SK-N-MC (cell line): ENCODE measurements at regions not wholly inside any gene's neighbourhood (a gene's known extent, or its start where the extent isn't known, plus 50 kb on each side); places are given as distances from the start of the nearest gene placed in this dataset.

Experiments used
- DNase-seq: peaks from one replicate; pipeline ENCODE4 v3.0.0-alpha.2; 2011; ENCODE audit warnings: low read depth, low spot score
- H3K27ac ChIP-seq: fragments of 200-600 bp; sonication (generic); 2 replicates; pipeline ENCODE4 v1.5.1; 2016; ENCODE audit warnings: mixed run types
- H3K36me3 ChIP-seq: fragments of 200-600 bp; sonication (generic); 2 replicates; pipeline ENCODE4 v1.6.1; 2017; ENCODE audit warnings: antibody characterized with exemption, low read length, mixed read lengths; ENCODE audit not compliant: insufficient read depth
- H3K4me3 ChIP-seq: fragments of 200-600 bp; sonication (generic); 2 replicates; pipeline ENCODE4 v1.5.1; 2016
- H3K9ac ChIP-seq: fragments of 200-600 bp; sonication (generic); 2 replicates; pipeline ENCODE4 v1.8.0; 2017; ENCODE audit warnings: mixed run types, mixed read lengths; ENCODE audit not compliant: insufficient read length
- H3K9me3 ChIP-seq: fragments of 200-600 bp; sonication (generic); 2 replicates; pipeline ENCODE4 v1.6.1; 2017; ENCODE audit warnings: low read depth, mild to moderate bottlenecking, antibody characterized with exemption, low read length, moderate library complexity, mixed read lengths
- EZH2 ChIP-seq: fragments of 200-600 bp; sonication (generic); IDR thresholded peaks from one replicate; pipeline ENCODE4 v1.6.1; 2017; ENCODE audit warnings: antibody characterized with exemption
- FOXP2 ChIP-seq: optimal IDR thresholded peaks from 2 replicates; pipeline ENCODE3; 2011; ENCODE audit warnings: mild to moderate bottlenecking, moderate library complexity; ENCODE audit not compliant: insufficient read depth; ENCODE audit errors: extremely low read length, control extremely low read depth
- POLR2AphosphoS5 ChIP-seq: IDR thresholded peaks from 2 replicates; pipeline ENCODE4 v1.6.1; 2012; ENCODE audit warnings: mild to moderate bottlenecking, low read depth, low read length, borderline replicate concordance

- H3K9ac ChIP-seq, result peak overlapping the region; percentile 46
- 0 out of 2 replicates have a peak overlapping the region, but pooled peaks have one; percentile 30 for H3K27ac ChIP-seq
- no peak for DNase-seq
- H3K36me3 ChIP-seq, result no peaks in the 10 kb centered on the region
- TF ChIP-seq FOXP2, result no peak
- H3K4me3 ChIP-seq, result peak overlapping the region; percentile 49
- H3K9me3 ChIP-seq, result no peaks in the 10 kb centered on the region
Measured at GRCh38 chr6:150799276-150799805, 66.2 kb upstream of the MTHFD1L start.

- no peaks in the 10 kb centered on the region for H3K9me3 ChIP-seq
- TF ChIP-seq EZH2, result no peak
- no peak for TF ChIP-seq FOXP2
- H3K4me3 ChIP-seq, result no peak overlapping the region
- H3K9ac ChIP-seq, result no peak overlapping the region
- DNase-seq, result no peak
- H3K36me3 ChIP-seq, result no peaks in the 10 kb centered on the region
- H3K27ac ChIP-seq, result no peak overlapping the region
Measured at GRCh38 chr6:150800674-150801314, 64.7 kb upstream of the MTHFD1L start.

- no peaks in the 10 kb centered on the region for H3K9me3 ChIP-seq
- H3K4me3 ChIP-seq, result no peak overlapping the region
- no peaks in the 10 kb centered on the region for H3K36me3 ChIP-seq
- no peak for DNase-seq
- no peak overlapping the region for H3K27ac ChIP-seq
- H3K9ac ChIP-seq, result no peak overlapping the region
- TF ChIP-seq FOXP2 (no peak), POLR2AphosphoS5 (no peak), EZH2 (no peak)
Measured at GRCh38 chr6:150806790-150807189, 58.7 kb upstream of the MTHFD1L start.

- no peak for DNase-seq
- no peak for TF ChIP-seq EZH2
- TF ChIP-seq FOXP2, result no peak
- TF ChIP-seq POLR2AphosphoS5, result no peak
- Histone ChIP-seq H3K9me3 (no peaks in the 10 kb centered on the region), H3K9ac (no peak overlapping the region), H3K4me3 (no peak overlapping the region), H3K27ac (no peak overlapping the region), H3K36me3 (no peaks in the 10 kb centered on the region)
Measured at GRCh38 chr6:150813319-150813992, 52.0 kb upstream of the MTHFD1L start.

- Histone ChIP-seq H3K9ac (no peak overlapping the region), H3K27ac (no peak overlapping the region), H3K9me3 (no peaks in the 10 kb centered on the region), H3K36me3 (no peaks in the 10 kb centered on the region), H3K4me3 (no peak overlapping the region)
- TF ChIP-seq EZH2 (no peak), POLR2AphosphoS5 (no peak), FOXP2 (no peak)
- no peak for DNase-seq
Measured at GRCh38 chr6:150813993-150814359, 51.5 kb upstream of the MTHFD1L start.
